ENCODE measurements at regions not wholly inside any gene's neighbourhood (a gene's known extent, or its start where the extent isn't known, plus 50 kb on each side); places are given as distances from the start of the nearest gene placed in this dataset.
"Not testable (repeated sequence)": the region's sequence is repeated elsewhere in the genome, so short reads cannot be mapped to it uniquely, and the experiment has no call there.

DNA sequence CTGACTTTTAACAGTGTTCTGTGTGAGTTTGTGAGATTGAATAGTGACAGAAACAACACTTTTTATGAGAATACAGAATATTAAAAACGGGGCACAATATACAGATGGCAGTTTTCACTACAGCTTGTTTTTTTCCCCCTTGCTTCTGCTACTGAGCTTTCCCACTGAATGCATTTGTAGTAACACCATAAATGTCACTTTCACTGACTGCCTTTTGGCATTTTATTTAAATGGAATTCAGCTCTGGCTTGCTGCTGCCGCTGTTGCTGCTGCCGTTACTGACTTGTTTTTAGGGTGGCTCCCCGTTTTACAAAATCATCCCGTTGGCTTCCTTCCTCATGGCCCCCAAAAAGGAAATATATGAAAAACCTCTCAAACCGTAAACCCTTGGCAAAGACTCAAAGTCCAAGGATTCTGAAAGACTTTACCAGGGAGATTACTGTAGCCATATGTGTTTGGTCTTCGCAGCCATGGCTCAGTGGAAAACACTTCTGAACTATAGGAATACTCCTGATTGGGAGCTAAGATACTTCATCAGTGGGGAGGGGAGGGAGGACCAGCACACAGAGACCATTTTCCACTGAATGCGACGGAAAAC is 151.0 kb downstream of the NUF2 start:
- no peak for DNase-seq (ENCODE audit: low spot score)

DNA sequence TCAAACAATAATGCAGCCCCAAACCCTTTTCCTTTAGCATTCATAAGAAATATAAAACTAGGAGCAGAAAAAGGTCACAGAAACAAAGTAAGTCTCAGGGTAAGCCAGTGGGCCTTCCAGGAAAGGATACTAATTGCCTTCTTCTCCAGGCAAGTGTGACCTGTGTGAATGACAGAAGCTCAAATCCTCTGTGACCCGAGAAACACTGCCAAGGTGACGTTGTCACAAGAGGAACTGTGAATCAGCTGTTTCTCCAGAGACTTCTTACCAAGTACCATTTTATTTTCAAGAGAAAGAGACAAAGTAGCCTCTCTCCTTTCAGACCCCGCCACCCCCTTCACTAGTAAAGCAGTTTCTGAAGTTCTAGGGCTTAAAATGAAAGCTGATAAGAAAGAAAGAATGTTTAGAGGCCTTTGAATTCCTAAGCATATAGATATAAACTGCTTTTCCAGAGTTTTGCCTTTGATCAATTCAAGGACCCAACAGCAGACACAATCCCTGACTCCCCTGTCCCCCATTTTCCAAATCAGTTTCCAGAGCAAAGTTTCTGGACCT is 155.6 kb downstream of the NUF2 start:
- no peak for DNase-seq (ENCODE audit: low spot score)

DNA sequence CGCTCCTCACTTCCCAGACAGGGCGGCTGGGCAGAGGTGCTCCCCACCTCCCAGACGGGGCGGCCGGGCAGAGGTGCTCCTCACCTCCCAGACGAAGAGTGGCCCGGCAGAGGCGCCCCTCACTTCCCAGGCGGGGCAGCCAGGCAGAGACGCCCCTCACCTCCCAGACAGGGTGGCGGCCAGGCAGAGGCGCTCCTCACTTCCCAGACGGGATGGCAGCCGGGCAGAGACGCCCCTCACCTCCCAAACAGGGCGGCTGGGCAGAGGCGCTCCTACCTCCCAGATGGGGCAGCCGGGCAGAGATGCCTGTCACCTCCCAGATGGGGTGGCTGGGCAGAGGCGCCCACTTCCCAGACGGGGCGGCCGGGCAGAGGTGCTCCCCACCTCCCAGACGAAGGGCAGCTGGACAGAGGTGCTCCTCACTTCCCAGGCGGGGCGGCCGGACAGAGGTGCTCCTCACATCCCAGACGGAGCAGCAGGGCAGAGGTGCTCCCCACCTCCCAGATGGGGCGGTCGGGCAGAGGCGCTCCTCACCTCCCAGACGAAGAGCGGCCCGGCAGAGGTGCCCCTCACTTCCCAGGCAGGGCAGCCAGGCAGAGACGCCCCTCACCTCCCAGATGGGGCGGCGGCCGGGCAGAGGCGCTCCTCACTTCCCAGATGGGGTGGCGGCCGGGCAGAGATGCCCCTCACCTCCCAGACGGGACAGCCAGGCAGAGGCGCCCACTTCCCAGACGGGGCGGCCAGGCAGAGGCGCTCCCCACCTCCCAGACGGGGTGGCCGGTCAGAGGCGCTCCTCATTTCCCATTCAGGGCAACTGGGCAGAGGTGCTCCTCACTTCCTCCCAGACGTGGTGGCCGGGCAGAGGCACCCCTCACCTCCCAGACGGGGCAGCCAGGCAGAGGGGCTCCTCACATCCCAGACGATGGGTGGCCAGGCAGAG is 176.9 kb downstream of the NUF2 start:
- DNase-seq (ENCODE audit: low spot score): not testable (repeated sequence)

DNA sequence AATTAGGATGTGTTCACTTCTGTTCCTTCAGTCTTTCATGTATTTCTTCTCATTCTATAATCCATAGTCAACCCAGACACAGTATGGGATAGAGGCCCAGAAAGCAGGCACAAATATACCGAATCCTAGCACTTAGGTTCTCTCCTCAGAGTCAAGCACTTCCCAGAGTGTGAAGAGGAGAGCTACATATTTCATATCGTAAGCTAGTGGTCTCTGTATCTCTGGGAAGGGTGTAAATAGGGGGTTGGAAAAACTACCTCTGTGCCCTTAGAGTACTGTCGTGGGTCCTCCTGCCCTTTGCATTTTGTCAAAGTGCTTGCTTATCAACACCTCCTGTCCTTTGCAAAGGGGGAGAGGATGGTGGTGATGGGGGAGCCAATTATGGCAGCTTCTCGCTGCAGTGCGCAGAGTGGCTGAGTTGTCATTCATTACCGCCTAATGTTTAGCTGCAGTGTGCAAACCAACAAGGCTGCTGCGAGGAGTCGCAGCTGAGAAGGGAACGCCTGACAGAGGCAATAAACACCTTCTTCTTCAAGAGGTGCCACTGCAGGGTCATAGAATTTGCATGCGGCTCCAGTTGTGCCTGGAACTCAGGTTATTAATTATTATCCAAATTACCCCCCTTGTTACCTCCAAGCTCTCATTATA is 182.7 kb downstream of the NUF2 start:
- DNase-seq (ENCODE audit: low spot score): no peak

DNA sequence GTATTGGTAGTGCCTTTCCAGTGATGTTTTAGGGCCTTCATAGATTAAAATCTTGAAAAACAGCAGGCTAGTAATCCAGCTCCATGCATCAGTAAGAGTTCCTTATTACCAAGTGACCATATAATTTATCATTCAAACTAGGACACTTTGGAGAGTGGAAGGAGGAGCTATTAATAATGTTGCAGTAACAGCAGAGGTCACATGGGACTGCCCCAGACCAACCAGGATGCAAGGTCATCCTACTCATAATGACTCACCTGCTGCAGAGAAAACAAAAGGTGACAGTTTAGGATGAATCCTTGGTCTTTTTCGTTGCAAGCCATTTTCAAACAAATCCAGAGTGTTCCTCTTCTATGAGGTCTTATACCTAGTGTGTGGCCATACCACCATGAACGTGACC is 187.4 kb downstream of the NUF2 start:
- DNase-seq (ENCODE audit: low spot score): no peak

DNA sequence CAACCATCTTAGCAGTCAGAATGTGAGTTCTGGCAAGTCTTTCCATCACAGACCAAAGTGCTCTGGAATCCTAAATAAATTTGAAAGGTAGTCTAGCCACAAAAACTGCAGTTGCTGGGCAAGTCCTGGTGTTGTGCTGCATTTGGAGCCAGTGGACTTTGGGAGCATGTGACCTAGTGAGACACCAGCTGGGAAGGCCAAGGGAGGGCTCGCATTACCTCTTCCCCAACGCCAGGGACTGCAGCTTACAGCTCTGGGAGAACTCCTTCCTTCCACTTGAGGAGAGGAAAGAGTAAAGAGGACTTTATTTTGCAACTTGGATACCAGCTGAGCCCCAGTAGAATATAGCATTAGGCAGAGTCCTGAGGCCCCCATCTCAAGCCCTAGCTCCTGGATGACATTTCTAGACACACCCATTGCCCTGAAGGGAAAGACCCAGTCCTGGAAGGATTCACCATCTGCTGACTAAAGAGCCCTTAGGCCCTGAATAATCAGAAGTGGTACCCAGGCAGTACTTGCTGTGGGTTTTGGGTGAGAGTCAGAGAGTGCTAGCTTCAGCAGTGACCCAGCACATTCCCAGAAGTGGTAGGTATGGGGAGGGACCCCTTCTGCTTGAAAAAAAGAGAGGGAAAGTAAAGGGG is 190.7 kb downstream of the NUF2 start:
- no peak for DNase-seq (ENCODE audit: low spot score)

DNA sequence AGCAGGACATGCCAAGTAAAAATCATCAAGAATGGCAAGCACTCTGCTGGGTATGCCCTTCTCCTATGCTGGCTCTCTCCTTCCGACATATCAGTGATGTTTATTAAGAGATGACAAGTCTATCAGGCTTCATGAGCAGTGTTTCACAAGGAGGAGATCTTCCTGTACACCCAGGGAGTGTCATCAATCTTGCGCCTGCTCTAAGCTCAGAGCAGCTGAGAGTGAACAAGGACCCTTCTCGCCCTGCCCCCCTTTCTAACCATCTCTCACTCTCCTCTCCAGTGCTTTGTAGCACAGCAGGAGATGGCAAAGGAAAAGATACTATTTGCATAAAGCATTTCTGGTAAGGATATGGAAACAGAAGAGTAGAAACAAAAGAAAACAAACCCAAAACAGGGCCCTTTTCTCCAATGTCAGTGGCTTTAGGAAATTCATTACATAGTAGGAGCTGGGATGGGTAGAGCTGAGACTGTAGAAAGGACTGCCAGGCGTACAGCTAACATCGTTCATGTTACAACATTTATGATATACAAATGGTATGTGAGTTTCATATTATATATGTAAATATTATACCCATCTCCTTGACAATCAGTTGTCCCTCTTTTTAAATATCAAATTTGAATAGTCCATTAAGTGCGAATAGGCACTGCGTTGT is 201.7 kb downstream of the NUF2 start:
- DNase-seq (ENCODE audit: low spot score): no peak

DNA sequence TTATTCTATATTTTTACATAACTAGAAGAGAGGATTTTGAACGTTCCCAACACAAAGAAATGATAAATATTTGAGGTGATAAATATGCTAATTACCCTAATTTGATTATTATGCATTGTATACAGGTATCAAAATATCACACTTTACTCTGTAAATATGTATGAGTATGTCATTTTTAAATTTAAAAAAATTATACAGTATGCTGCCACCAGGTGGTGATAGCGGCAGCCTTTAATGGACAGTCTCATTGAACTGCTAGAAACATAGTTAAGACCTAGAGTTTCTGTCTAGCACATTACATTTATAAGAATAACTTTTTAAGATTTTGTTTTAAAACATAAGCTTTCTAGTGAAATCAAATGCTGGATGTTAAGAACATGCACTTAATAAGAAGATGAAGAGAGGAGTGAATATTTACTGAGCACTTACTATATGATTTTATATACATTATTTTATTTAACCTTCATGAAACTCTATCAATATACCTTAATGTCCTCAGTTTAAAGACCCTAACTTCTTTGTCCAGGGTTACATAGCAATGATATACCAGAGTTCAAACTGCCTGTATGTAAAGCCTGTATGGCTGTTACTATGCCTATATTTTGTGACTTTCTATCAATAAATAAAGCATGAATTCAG is 207.1 kb downstream of the NUF2 start:
- DNase-seq (ENCODE audit: low spot score): peak; percentile 6

DNA sequence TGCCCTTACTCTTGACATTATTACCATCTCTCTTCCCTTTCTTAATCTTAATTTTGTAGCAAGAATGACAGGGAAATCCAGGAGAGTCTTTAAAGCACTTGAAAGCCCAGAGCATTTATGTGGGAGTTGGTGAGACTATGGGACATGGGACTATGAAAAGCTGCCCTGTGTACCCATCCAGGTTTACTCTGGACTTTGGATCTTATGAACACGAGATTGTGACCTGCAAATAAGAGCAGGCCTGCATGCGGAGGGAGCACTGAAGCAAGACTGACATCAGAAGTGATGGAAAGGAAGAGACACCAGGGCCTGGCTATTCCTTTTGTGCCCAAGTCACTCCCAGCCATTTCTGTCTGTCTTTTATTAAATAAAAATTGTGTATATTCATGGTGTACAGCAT is 209.6 kb downstream of the NUF2 start:
- DNase-seq (ENCODE audit: low spot score): no peak

DNA sequence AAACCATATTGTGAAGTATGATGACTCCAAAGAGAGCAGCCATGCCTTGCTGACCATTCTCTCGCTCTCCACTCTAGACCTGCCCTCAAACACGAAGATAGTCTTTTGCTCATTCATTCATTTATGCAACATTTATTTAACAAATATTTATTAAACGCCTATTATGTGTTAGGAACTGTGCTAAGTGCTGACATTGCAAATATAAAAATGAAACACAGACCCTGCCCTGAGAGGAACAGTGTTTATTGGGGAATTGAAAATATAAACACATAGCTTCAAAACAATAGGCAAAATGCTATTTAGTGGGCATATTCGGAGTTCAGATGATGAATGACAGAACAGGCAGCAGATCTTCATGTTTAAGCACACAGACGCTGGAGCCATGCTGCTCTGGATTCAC is 213.6 kb downstream of the NUF2 start:
- DNase-seq (ENCODE audit: low spot score): no peak

DNA sequence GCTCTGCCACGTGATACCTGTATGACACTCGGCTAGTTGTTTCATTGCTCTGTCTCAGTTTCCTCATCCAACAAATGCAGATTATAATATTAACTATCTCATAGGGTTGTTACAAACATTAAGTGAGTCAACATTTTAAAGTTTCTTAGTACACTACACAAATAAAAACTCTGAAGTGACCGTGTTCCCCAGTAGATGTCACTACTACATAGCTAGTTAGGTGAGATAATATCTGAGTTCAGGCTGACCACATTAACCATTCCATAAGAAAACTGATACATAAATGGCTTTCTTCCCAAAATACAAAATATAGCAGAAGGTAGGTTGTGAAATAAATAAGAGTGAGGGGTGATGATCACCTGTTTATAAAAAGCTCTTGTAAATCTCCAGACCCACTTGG is 214.1 kb downstream of the NUF2 start:
- DNase-seq (ENCODE audit: low spot score): no peak

DNA sequence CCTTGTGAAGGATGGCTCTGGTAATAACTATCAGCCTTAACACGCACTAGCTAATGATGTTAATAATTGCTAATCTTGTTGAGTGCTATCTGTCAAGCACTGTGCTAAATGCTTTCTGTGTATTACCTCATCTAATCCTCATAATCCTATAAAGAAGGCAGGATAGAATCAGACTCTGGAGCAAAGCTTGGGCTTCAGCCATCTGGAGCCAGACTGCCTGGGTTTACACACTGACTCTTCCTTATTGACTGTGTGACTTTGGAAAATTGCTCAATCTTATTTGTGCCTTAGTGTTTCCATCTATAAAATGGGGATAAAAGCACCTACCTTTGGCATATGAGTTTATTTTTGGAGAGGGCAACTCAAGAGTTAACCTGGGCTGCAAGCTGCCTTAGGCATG is 216.1 kb downstream of the NUF2 start:
- no peak for DNase-seq (ENCODE audit: low spot score)

DNA sequence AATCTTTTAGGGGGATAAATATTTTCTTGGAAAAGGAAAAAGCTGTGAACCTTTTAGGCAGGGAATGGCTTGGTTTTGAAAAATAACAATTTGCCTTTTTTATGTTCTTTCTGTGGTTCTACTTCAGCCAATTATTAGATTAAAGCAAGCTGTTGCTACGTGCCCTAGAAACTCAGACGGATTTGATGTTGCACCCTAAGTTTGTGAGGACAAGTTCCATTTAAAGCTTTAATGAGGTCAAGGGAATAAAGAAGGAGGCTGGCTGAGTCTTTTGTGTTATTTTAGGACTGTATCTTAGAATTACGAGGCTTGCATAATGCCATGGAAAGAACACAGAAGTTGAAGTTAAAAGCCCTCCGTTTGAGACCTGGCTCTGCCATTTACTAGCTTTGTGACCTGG is 216.9 kb downstream of the NUF2 start:
- DNase-seq (ENCODE audit: low spot score): no peak

DNA sequence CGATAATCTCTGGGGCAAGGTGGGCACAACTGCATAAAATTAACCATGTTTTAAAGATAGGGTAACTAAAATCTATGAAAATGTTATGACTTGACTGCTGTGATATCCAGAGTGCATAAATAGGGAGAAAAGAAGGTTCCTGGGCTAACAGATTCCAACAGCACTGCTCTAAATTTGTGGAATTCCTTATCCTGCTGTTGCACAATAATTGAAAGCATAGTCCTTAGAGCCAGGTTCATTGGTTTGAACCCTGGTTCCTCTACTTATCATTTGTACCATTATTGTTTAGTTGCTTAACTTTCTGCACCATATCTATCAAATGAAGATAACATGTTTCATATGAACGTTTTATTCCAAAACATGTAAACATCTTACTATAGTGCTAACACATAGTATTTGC is 219.0 kb downstream of the NUF2 start:
- no peak for DNase-seq (ENCODE audit: low spot score)

DNA sequence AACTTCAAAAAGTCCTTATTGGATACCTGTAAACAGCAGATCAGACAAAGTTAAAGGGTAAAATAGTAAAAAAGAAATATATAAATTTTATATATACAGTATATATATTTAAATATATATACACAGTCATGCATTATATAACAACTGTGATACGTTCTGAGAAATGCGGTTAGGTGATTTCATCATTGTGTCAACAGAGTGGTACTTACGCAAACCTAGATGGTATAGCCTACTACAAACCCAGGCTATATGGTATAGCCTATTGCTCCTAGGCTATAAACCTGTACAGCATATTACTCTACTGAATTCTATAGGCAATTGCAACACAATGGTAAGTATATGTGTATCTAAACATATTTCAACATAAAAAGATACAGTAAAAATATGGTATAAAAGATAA is 222.7 kb downstream of the NUF2 start:
- DNase-seq (ENCODE audit: low spot score): no peak

DNA sequence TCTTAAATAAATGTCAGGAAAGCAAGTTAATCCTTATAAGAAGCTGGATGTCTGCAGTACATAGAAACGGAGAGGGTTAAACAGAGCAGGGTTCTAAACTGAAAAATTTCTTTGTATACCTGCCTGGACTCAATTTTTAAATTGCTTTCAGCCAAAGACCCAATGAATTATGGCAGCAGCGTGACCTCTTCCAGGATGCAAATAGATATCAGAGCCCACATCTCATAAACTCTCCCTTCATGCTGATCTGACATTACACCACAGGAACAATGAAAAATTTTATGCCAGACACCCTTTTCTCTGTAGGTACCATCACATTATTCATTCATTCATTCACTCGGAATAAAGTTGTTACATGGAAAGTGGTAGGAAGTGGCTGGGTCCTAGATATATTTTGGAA is 236.4 kb downstream of the NUF2 start:
- DNase-seq (ENCODE audit: low spot score): no peak

DNA sequence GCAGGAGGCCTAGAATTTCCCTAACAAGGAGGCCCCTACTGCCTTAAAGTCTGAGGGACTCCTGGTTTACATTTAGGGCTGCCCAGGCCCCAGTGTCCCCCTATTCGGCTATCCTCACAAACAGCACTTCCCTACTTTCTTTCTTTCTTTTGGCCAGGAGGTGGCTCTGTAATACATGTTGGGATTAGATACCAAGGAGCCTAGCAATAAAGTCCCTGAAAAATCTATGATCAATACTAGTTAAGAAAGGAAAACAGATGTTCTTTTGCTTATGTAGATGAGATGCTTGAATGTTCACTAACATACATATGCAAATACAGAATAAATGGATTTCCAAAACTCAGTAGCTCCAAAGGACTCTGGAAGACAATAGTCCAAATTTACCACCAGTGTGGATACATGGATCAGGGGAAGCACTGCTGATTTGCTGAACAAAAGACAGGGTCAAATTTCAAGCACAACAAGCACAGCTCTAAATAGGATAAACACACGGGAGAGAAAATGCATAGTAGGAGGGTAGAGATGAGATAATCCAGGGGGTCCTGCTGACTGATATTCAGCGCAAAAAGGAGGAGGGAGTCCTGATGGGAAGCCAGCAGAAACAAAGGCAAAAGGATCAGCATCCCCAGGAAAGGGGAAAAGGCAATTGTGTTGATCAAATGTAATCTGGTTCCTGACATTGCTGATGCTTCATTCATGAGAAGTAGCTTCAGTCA is 240.0 kb downstream of the NUF2 start:
- no peak for DNase-seq (ENCODE audit: low spot score)

DNA sequence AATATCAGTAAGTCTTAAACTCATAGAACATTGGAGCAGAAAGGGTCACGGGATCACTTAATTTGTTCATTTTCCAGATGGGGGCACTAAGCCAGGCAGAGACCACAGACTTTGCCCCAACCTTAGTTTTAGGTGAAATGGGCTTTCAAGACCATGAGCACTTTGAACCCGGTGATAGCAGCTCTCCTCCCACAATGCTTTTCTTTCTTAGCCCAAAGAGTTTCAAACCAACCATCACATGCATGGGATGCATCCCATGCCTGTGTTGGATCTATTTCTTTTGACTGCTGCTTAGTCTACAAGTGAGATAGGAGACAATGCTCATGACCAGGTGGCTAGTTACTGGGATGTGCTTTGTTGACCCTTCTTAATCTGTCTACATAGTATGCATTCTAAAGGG is 240.6 kb downstream of the NUF2 start:
- no peak for DNase-seq (ENCODE audit: low spot score)

DNA sequence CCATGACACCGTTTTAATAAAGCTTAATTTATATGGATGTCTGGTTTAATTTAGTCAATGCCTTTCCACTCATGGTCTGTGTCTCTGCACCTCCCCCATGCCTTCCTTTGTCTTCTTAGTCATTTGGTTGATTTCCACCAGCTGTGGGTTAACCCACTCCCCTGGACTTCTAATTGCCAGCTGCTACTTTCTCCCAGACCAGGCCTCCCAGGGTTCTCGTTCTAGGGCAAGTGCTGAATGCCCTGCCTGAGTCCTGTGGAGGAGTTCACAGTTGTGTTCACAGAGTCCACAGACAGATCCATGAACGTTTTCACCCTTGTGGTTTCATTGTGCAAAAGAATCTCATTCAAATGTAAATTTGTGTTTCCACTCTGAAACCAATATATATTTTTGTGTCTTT is 243.4 kb downstream of the NUF2 start:
- DNase-seq (ENCODE audit: low spot score): no peak

DNA sequence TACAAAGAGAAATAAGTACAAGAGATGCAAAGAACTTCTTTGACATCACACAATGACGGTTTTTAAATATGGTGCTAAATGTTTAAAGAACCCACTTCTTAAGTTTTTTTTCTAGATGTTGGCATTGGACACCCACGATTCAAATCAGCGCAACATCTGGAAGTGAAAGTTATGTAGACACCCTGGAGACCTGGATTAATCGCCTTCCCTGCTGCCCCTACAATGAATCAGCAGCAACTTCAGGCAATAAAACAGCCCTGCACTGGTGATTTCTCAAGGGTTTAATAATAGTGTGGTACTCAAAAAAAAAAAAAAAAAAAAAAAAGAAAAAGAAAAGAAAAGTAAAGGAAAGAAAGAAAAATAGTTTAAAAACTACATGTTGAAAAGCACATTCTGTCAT is 248.3 kb downstream of the NUF2 start:
- no peak for DNase-seq (ENCODE audit: low spot score)

DNA sequence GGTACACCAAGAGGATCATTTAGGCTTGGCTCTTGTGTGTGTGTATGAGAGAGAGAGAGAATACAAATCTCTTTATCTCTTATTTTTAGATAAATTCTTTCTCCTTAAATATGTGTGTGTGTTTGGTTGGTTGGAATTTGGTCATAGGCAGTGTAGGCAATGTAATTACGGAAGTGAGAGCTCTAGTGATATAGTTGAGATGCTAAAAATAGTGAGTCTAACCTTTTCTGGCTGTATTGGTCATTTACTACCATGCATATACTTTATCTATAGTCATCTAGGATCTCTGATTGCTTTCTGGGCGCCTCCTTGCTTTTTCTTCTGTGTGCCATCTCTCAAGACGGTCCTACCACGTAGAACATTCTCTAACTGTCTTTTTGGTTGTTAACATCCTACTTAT is 250.2 kb downstream of the NUF2 start:
- no peak for DNase-seq (ENCODE audit: low spot score)

Data from germinal center (tissue), 1 donor.